SK-N-MC (cell line): ENCODE measurements at regions not wholly inside any gene's neighbourhood (a gene's known extent, or its start where the extent isn't known, plus 50 kb on each side); places are given as distances from the start of the nearest gene placed in this dataset.
"Not testable (repeated sequence)": the region's sequence is repeated elsewhere in the genome, so short reads cannot be mapped to it uniquely, and the experiment has no call there.

Experiments
- DNase-seq: peaks from one replicate; pipeline ENCODE4 v3.0.0-alpha.2; 2011; ENCODE audit warnings: low read depth, low spot score
- H3K27ac ChIP-seq: fragments of 200-600 bp; sonication (generic); 2 replicates; pipeline ENCODE4 v1.5.1; 2016; ENCODE audit warnings: mixed run types
- H3K36me3 ChIP-seq: fragments of 200-600 bp; sonication (generic); 2 replicates; pipeline ENCODE4 v1.6.1; 2017; ENCODE audit warnings: antibody characterized with exemption, low read length, mixed read lengths; ENCODE audit not compliant: insufficient read depth
- H3K4me3 ChIP-seq: fragments of 200-600 bp; sonication (generic); 2 replicates; pipeline ENCODE4 v1.5.1; 2016
- H3K9ac ChIP-seq: fragments of 200-600 bp; sonication (generic); 2 replicates; pipeline ENCODE4 v1.8.0; 2017; ENCODE audit warnings: mixed run types, mixed read lengths; ENCODE audit not compliant: insufficient read length
- H3K9me3 ChIP-seq: fragments of 200-600 bp; sonication (generic); 2 replicates; pipeline ENCODE4 v1.6.1; 2017; ENCODE audit warnings: low read depth, mild to moderate bottlenecking, antibody characterized with exemption, low read length, moderate library complexity, mixed read lengths
- EZH2 ChIP-seq: fragments of 200-600 bp; sonication (generic); IDR thresholded peaks from one replicate; pipeline ENCODE4 v1.6.1; 2017; ENCODE audit warnings: antibody characterized with exemption
- FOXP2 ChIP-seq: optimal IDR thresholded peaks from 2 replicates; pipeline ENCODE3; 2011; ENCODE audit warnings: mild to moderate bottlenecking, moderate library complexity; ENCODE audit not compliant: insufficient read depth; ENCODE audit errors: extremely low read length, control extremely low read depth
- POLR2AphosphoS5 ChIP-seq: IDR thresholded peaks from 2 replicates; pipeline ENCODE4 v1.6.1; 2012; ENCODE audit warnings: mild to moderate bottlenecking, low read depth, low read length, borderline replicate concordance

DNA sequence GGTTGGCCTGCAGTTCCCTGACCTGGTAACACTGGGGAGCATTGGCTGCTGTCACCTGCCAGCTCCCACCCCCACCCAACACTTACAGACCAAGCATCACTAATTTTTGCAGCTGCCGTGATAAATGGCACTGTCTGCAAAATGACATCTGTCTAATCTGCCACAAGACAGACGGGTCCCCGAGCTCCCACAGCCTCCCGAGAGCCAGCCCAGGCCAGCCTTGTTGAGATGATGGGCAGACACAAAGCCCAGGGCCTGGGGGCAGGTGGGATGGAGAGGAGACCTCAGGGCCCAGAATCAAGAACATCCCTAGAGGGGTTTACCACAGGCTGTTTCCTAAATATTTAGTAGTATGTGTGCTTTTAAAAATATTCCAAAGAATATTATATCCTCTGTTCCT is 203.4 kb downstream of the TBC1D2B start:
- no peaks in the 10 kb centered on the region for H3K9me3 ChIP-seq
- H3K4me3 ChIP-seq, result no peak overlapping the region
- no peak overlapping the region for H3K27ac ChIP-seq
- H3K36me3 ChIP-seq, result no peaks in the 10 kb centered on the region
- no peak overlapping the region for H3K9ac ChIP-seq
- TF ChIP-seq EZH2 (no peak), FOXP2 (no peak), POLR2AphosphoS5 (no peak)
- DNase-seq, result no peak

DNA sequence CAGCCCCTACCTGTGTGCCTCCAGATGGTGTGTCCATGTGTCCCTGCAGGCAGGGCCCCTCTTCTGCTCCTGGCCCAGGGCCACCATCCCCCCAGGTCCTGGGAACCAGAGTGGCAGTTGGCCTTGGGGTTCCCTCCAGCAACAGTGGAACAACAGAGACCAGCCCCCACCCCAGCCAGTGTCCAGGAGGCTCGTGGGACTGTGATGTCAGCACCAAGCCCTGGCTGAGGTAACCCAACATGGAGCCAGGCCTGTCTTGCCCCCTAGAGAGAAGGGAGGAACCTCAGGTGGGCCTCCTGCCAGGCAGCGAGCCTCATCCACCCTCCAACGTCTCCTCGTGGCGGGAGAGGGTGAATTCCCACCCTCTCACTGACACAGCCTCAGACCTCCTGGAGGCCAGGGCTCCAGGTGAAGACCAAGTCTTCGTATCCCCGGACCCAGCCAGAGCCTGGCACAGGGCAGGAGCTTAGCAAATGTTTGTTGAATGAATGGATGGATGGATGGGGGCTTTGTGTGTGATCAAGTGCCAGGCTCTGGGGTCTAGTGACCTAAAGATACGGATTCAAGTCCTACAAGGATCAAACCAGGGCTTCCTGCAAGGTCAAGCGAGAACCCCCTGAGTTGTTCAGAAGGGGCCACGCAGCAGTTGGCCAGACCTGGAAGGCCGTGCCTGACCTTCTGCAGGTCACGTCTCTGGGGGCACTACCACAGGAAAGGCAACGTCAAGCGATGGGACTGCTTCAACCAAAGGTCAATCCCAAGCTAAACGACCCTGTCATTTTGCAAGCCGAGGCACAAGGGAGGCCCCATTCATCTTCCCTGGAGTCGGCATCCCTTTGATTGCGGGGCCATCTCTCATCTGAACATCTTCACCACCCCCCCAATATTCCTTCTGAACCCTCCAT is 204.7 kb downstream of the TBC1D2B start:
- DNase-seq, H3K27ac ChIP-seq, H3K9ac ChIP-seq, H3K4me3 ChIP-seq, H3K36me3 ChIP-seq, H3K9me3 ChIP-seq: not testable (repeated sequence)

DNA sequence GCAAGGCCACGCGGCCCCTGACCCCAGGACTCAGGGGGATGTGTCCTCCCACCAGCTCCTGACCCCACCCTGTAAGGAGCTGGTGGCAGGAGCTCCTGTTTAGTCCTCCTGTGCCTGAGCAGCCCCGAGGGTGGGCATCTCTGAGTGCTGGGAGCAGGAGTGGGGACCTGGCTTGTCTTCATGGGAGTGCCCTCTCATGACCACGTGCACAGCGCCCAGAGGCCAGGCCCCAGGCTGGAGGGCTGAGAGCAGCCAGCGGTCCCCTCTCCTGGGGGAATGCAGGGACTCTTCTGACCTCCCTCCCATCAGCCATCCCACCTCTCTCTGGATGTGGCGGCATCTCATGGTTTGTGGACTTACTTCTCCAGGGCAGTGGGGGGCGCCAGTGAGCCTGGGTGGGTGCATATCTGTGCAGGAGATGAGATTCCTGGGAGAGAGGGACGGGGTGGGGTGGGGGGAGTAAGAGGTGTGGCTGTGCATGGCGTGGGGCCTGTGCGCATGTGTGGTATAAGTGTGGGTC is 205.6 kb downstream of the TBC1D2B start:
- Histone ChIP-seq H3K4me3 (no peak overlapping the region), H3K27ac (no peak overlapping the region), H3K36me3 (no peaks in the 10 kb centered on the region), H3K9ac (no peak overlapping the region), H3K9me3 (no peaks in the 10 kb centered on the region)
- TF ChIP-seq EZH2, result no peak
- no peak for TF ChIP-seq FOXP2
- no peak for TF ChIP-seq POLR2AphosphoS5
- DNase-seq, result no peak

DNA sequence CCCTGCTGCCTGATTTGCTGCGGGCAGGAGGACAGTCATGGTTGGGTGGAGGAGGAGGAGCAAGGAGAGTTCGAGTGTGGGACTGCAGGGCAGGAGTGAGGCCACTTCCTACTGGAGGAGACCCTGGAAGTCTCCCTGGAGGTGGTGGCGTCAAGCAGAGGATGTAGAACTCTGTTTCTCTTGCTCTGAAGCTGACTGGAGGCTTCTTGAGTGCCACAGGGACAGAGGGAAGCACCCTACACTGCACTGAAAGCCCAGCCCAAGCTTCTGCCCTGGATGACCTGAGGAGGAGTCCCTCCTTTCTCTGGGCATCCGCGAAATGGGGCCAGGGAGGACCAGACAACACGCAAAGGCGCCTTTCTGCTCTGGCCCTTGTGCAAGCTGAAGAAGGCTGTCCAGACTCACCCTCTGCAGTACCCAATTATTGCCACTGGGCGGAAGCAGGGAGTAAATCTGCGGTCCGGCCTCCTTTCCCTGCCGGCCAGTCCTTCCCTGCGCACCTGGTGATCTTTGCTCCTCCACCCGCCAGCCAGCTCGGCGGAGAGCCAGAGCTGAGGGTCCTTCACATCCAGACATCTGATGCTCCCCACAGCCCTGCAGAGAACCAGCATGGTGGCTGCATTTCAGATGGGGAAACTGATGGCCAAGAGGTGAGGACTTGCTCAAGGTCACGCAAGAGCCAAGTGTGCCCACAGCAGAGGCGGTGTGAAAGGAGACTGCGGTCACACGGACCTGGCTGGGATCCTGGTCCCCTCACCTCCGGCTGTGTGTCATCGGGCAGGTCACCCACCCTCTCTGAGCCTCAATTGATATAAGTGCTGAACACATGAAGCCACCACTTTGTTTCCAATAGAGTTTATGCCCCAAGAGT is 207.1 kb downstream of the TBC1D2B start:
- H3K4me3 ChIP-seq, result no peak overlapping the region
- no peak for TF ChIP-seq FOXP2
- no peak for TF ChIP-seq POLR2AphosphoS5
- no peak for TF ChIP-seq EZH2
- no peaks in the 10 kb centered on the region for H3K9me3 ChIP-seq
- DNase-seq, result no peak
- no peak overlapping the region for H3K9ac ChIP-seq
- H3K36me3 ChIP-seq, result no peaks in the 10 kb centered on the region
- no peak overlapping the region for H3K27ac ChIP-seq

DNA sequence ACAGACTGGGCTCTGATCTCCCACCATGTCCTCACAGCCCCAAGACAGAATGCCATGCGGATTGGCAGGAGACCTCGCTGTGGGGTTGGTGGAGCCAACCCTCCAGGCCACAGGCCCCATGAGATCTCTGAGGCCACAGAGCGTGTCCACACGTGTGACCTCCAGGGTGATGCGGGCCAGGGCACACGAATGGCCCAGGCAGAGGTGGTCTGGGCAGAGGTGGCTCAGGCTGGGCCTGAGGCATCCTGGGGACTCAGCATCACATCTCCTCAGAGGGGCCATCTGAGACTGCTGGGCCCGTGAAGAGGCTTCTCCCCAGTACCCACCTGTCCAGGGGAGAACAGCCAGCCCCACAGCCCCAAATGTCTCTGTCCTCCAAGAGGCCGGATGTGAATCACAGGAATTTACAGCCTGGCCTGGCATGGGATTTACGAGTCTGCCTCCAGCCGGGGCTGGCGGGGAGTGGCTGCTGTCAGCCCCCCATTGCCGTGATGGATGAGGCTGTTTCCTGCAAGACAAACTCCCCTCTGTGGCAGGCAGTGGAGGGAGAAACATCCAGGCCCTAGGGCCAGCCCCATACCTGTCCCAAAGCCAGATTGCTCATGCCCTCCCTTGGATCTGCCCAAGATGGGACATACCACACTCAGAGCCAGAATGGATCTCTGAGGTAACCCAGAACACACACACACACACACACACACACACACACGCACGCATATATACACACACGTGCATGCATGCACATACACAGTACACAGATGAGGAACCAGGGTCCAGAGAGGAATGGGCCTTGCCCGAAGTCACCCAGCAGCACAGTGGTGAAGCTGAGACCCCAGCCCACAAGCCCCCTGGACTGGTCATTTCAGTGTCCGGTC is 208.3 kb downstream of the TBC1D2B start:
- TF ChIP-seq FOXP2, result no peak
- no peak for TF ChIP-seq EZH2
- no peak overlapping the region for H3K4me3 ChIP-seq
- DNase-seq, result no peak
- no peaks in the 10 kb centered on the region for H3K36me3 ChIP-seq
- no peak overlapping the region for H3K27ac ChIP-seq
- H3K9ac ChIP-seq, result no peak overlapping the region
- H3K9me3 ChIP-seq, result no peaks in the 10 kb centered on the region

DNA sequence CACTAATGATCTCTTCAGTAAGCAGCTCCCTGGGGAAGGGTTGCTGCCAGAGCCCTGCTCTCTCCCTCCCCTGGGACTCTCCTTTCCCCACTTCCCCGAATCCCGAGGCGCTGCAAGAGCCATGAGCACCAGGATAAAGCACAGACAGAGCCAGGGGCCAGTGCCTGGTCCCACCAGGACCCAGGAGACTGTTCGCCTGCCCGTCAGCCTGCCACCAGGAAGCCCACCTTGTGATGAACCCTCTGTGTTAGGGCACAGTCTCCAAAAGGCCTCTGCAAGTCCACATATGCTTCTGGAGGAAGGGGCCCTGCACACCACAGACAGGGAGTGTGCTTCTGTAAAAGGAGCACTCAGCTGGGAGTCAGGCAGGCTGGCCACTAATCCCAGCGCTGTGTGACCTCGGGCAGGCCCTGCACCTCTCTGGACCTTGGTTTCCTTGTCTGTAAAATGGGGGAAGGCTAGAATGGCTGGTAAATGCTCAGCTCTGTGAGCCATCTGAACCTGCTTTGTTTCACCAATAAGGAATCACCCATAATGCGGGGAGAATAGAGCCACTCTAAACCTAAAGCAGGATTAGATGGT is 209.4 kb downstream of the TBC1D2B start:
- H3K27ac ChIP-seq, H3K9me3 ChIP-seq, H3K4me3 ChIP-seq, H3K36me3 ChIP-seq, DNase-seq, H3K9ac ChIP-seq: not testable (repeated sequence)

DNA sequence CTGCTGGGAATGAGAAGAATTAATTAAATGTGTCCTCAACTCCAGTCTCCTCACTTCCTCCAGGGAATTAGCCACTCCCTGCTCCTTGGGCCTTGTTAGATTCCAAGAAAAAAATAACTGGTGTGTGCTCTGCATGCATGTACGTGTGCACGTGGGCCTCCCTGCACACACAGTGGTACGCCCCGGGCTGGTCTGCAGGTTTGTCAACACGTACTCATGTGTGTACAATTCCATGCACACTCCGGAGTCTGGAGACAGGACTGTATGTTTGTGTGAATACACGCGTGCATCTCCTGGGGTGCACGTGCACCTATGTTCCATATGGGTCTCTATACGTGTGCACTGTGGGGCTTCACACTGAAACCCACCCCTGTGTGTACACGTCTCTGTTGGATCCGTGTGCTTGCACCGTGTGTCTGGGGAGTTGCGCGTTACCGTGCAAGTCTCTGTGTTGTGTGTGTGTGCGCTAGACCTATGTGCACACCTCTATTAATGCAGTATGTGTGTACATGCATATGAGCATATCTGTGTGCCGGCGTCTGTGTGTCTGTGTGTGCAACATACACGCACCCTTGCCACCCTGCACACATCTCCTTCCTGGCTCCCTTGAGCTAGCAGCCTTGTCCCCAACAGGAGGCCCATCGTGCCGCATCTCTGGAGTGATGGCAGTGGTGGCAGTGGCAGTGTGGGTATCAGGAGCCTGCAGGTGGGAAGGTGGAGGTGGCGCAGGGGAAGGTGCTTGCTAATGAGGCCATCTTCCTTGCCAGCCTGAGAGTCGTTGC is 210.1 kb downstream of the TBC1D2B start:
- DNase-seq, result no peak
- Histone ChIP-seq H3K36me3 (no peaks in the 10 kb centered on the region), H3K27ac (no peak overlapping the region), H3K4me3 (no peak overlapping the region), H3K9ac (no peak overlapping the region), H3K9me3 (no peaks in the 10 kb centered on the region)
- TF ChIP-seq FOXP2 (no peak), EZH2 (no peak), POLR2AphosphoS5 (no peak)

DNA sequence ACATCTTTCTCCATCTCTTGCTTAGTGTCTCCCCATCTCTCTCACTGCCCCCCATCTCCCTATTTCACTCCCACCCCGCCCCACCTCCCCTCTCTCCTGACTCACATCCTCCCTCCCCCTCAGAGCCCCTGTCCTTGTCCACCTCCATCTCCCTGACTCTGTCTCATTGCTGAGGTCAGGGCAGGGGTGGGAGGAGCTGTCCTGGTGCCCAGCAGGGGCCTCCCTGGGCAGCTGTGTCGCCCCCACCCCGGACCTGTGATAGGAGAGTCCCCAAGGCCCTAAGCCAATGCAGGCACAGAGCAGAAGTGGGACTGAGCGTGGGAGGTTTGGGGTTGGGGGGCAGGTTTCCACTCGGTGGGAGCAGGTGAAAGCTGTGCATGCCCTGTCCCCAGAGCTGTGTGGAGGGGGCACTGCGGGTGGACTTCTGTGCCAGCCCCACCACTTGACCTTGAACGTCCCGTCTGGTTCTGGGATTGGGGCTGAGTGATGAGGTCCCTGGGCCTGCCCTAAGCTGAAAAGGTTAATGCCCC is 210.8 kb downstream of the TBC1D2B start:
- no peak for DNase-seq
- H3K4me3 ChIP-seq, result no peak overlapping the region
- H3K27ac ChIP-seq, result no peak overlapping the region
- no peaks in the 10 kb centered on the region for H3K9me3 ChIP-seq
- H3K36me3 ChIP-seq, result no peaks in the 10 kb centered on the region
- H3K9ac ChIP-seq, result no peak overlapping the region
- TF ChIP-seq EZH2 (no peak), POLR2AphosphoS5 (no peak), FOXP2 (no peak)
